GM19397 (cell line): ENCODE measurements at regions not wholly inside any gene's neighbourhood (a gene's known extent, or its start where the extent isn't known, plus 50 kb on each side); places are given as distances from the start of the nearest gene placed in this dataset.

ENCODE experiments used
- ATAC-seq: cut with Tn5 transposase; IDR thresholded peaks from one replicate; pipeline ENCODE4 v1.9.1; 2021; ENCODE audit warnings: mild to moderate bottlenecking, moderate library complexity; ENCODE audit not compliant: unreplicated experiment

GRCh38 chr1:5311147-5311546, 656.7 kb downstream of the AJAP1 start:
- ATAC-seq = no peak

GRCh38 chr1:5308249-5308648, 653.8 kb downstream of the AJAP1 start:
- ATAC-seq = no peak

GRCh38 chr1:5304702-5305101, 650.3 kb downstream of the AJAP1 start:
- ATAC-seq = no peak

- no peak for ATAC-seq
Observed at GRCh38 chr1:5298376-5298775, 644.0 kb downstream of the AJAP1 start.

- no peak for ATAC-seq
Observed at GRCh38 chr1:5297886-5298239, 643.5 kb downstream of the AJAP1 start.

GRCh38 chr1:5297180-5297885, 642.9 kb downstream of the AJAP1 start:
- ATAC-seq = no peak

- no peak for ATAC-seq
Observed at GRCh38 chr1:5296557-5297179, 642.3 kb downstream of the AJAP1 start.

GRCh38 chr1:5296095-5296494, 641.7 kb downstream of the AJAP1 start:
- no peak for ATAC-seq

GRCh38 chr1:5291889-5292288, 637.5 kb downstream of the AJAP1 start:
- no peak for ATAC-seq

GRCh38 chr1:5287178-5288150, 633.1 kb downstream of the AJAP1 start:
- no peak for ATAC-seq

- ATAC-seq = no peak
Observed at GRCh38 chr1:5286244-5286643, 631.8 kb downstream of the AJAP1 start.

- ATAC-seq = no peak
Observed at GRCh38 chr1:5274527-5274926, 620.1 kb downstream of the AJAP1 start.

- no peak for ATAC-seq
Observed at GRCh38 chr1:5273280-5274003, 619.0 kb downstream of the AJAP1 start.

GRCh38 chr1:5272325-5272724, 617.9 kb downstream of the AJAP1 start:
- no peak for ATAC-seq

- ATAC-seq = no peak
Observed at GRCh38 chr1:5271264-5271663, 616.9 kb downstream of the AJAP1 start.

- no peak for ATAC-seq
Observed at GRCh38 chr1:5269901-5270300, 615.5 kb downstream of the AJAP1 start.

- ATAC-seq = no peak
Observed at GRCh38 chr1:5267603-5268235, 613.3 kb downstream of the AJAP1 start.

GRCh38 chr1:5265438-5266075, 611.1 kb downstream of the AJAP1 start:
- ATAC-seq = no peak

GRCh38 chr1:5264476-5264875, 610.1 kb downstream of the AJAP1 start:
- no peak for ATAC-seq

GRCh38 chr1:5256793-5257192, 602.4 kb downstream of the AJAP1 start:
- no peak for ATAC-seq
